GM23338 (cell line): ENCODE measurements at regions not wholly inside any gene's neighbourhood (a gene's known extent, or its start where the extent isn't known, plus 50 kb on each side); places are given as distances from the start of the nearest gene placed in this dataset.

Source experiments
- ATAC-seq: fragments of 200-7000 bp; cut with Tn5 transposase; 3 replicates; pipeline ENCODE4 v1.9.1; 2020
- DNase-seq: peaks from one replicate; pipeline ENCODE4 v3.0.0-alpha.2; 2015; ENCODE audit warnings: low spot score
- H2AFZ ChIP-seq: fragments of 200-600 bp; sonication (generic); 2 replicates; pipeline ENCODE4 v1.8.0; 2016; ENCODE audit warnings: antibody characterized with exemption, mild to moderate bottlenecking, moderate library complexity
- H3F3A ChIP-seq: fragments of 200-600 bp; sonication (generic); replicated peaks from 2 replicates; pipeline ENCODE4 v1.8.0; 2017; ENCODE audit warnings: antibody characterized with exemption, mixed run types, low read depth
- H3K27ac ChIP-seq: fragments of 200-600 bp; sonication (generic); 2 replicates; pipeline ENCODE4 v1.6.1; 2016; ENCODE audit warnings: low read depth
- H3K27me3 ChIP-seq: fragments of 200-600 bp; sonication (generic); 2 replicates; pipeline ENCODE4 v1.8.0; 2016; ENCODE audit warnings: mild to moderate bottlenecking, mixed run types, moderate library complexity; ENCODE audit not compliant: insufficient read depth
- H3K36me3 ChIP-seq: fragments of 200-600 bp; sonication (generic); 2 replicates; pipeline ENCODE4 v1.8.0; 2016; ENCODE audit warnings: mild to moderate bottlenecking; ENCODE audit not compliant: insufficient read depth
- H3K4me1 ChIP-seq: fragments of 200-600 bp; sonication (generic); 2 replicates; pipeline ENCODE4 v1.8.0; 2016; ENCODE audit warnings: mild to moderate bottlenecking, moderate library complexity; ENCODE audit not compliant: insufficient read depth
- H3K4me2 ChIP-seq: fragments of 200-600 bp; sonication (generic); 2 replicates; pipeline ENCODE4 v1.7.1; 2017; ENCODE audit warnings: mixed run types
- H3K4me3 ChIP-seq: fragments of 200-600 bp; sonication (generic); 2 replicates; pipeline ENCODE4 v1.6.1; 2016; ENCODE audit warnings: mixed run types
- H3K79me2 ChIP-seq: fragments of 200-600 bp; sonication (generic); replicated peaks from 2 replicates; pipeline ENCODE4 v1.8.0; 2017; ENCODE audit warnings: mild to moderate bottlenecking; ENCODE audit not compliant: insufficient read depth
- H3K9me2 ChIP-seq: fragments of 200-600 bp; sonication (generic); 2 replicates; pipeline ENCODE4 v1.8.0; 2017; ENCODE audit not compliant: insufficient read depth
- H4K20me1 ChIP-seq: fragments of 200-600 bp; sonication (generic); replicated peaks from 2 replicates; pipeline ENCODE4 v1.8.0; 2017; ENCODE audit warnings: mild to moderate bottlenecking; ENCODE audit not compliant: insufficient read depth
- H3K27ac Mint-ChIP-seq: 2 replicates; pipeline ENCODE4 v1.8.0; 2020; ENCODE audit warnings: inconsistent platforms, mild to moderate bottlenecking, moderate library complexity, mixed read lengths
- H3K27me3 Mint-ChIP-seq: 3 replicates; pipeline ENCODE4 v1.8.0; 2022; ENCODE audit warnings: low read depth, mild to moderate bottlenecking, moderate library complexity, mixed read lengths, inconsistent platforms; ENCODE audit not compliant: insufficient read depth, poor library complexity
- H3K36me3 Mint-ChIP-seq: 3 replicates; pipeline ENCODE4 v1.8.0; 2021; ENCODE audit warnings: low read depth, mild to moderate bottlenecking, inconsistent platforms, moderate library complexity, mixed read lengths
- H3K4me1 Mint-ChIP-seq: 3 replicates; pipeline ENCODE4 v1.8.0; 2020; ENCODE audit warnings: mild to moderate bottlenecking, inconsistent platforms, mixed read lengths
- H3K4me3 Mint-ChIP-seq: 3 replicates; pipeline ENCODE4 v1.8.0; 2021; ENCODE audit warnings: moderate library complexity, mild to moderate bottlenecking, inconsistent platforms, mixed read lengths
- H3K9me3 Mint-ChIP-seq: 3 replicates; pipeline ENCODE4 v1.8.0; 2020; ENCODE audit warnings: moderate library complexity, mild to moderate bottlenecking, inconsistent platforms, mixed read lengths
- CREB1 ChIP-seq: fragments of 250-450 bp; sonication (Bioruptor Pico); IDR thresholded peaks from 2 replicates; pipeline ENCODE4 v1.5.0; 2020; ENCODE audit warnings: low read depth, mild to moderate bottlenecking, moderate library complexity
- CTCF ChIP-seq, 2 experiments: fragments of 200-600 bp in 1 of 2; sonication (generic) in 1 of 2; conservative IDR thresholded peaks; 2 replicates each; pipeline versions ENCODE4 v1.5.1 to v1.6.1; 2016 to 2017; ENCODE audit warnings: antibody characterized with exemption in 2 of 2, low read depth in 2 of 2, mild to moderate bottlenecking in 2 of 2, moderate library complexity in 1 of 2
- EZH2 ChIP-seq: fragments of 200-600 bp; sonication (generic); IDR thresholded peaks from one replicate; pipeline ENCODE4 v1.8.0; 2017; ENCODE audit warnings: antibody characterized with exemption, mild to moderate bottlenecking, low read depth; ENCODE audit not compliant: unreplicated experiment
- EZH2phosphoT487 ChIP-seq: fragments of 200-600 bp; sonication (generic); IDR thresholded peaks from one replicate; pipeline ENCODE4 v1.8.1; 2018; ENCODE audit warnings: antibody characterized with exemption; ENCODE audit not compliant: unreplicated experiment
- JUNB ChIP-seq: IDR thresholded peaks from one replicate; pipeline ENCODE4 v1.6.1; 2016; ENCODE audit warnings: antibody characterized with exemption; ENCODE audit not compliant: unreplicated experiment
- NANOG ChIP-seq: IDR thresholded peaks from 2 replicates; pipeline ENCODE4 v1.6.1; 2016; ENCODE audit warnings: antibody characterized with exemption, borderline replicate concordance
- REST ChIP-seq: IDR thresholded peaks from one replicate; pipeline ENCODE4 v1.6.1; 2018; ENCODE audit warnings: antibody characterized with exemption; ENCODE audit not compliant: unreplicated experiment
- ZNF114 ChIP-seq: fragments of 250-450 bp; sonication (Bioruptor Pico); IDR thresholded peaks from 2 replicates; pipeline ENCODE4 v1.5.0; 2020; ENCODE audit warnings: mild to moderate bottlenecking, moderate library complexity
- ZNF331 ChIP-seq: fragments of 250-450 bp; sonication (Bioruptor Pico); IDR thresholded peaks from 2 replicates; pipeline ENCODE4 v1.5.0; 2020; ENCODE audit warnings: low read depth, mild to moderate bottlenecking, moderate library complexity
- TF ChIP-seq, protein P1 (sequence below): fragments of 250-450 bp; sonication (Bioruptor Pico); IDR thresholded peaks from 2 replicates; pipeline ENCODE4 v1.5.0; 2020; ENCODE audit warnings: mild to moderate bottlenecking, moderate library complexity

DNA sequence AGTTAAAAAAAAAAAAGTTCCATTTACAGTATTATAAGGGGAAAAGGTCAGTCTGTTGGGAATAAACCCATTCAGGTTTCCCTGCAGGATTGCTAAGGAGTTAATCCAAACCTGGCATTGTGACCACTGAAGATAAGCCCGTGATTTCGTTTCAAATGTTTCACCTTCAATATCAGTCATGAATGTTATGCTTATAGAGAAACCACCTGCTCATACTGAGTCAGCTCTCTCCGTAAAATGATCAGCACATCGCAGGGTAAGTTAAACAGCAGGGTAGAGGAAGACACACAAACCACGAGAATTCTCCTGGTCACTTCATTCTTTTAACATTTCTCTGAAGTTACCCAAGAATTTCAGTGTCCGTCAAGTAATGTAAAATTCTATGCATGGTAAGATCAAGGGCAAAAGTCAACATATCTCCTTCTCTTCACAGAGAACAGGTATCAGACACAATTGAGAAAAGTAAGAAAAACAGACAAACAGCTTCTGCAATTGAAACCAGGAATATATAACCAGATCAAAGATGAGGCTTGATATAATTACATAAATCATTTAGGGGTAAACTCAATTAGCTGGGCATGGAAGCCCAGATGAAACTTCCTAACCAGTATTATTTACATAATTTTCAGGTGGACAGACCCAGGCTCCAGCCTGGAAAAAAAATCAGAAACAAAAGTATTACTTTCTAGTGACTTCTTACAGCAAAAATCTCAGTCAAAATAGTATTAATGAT, 67.6 kb upstream of the ARHGEF3 start:
- no peaks in the 10 kb centered on the region for H3F3A ChIP-seq
- no peak overlapping the region for H2AFZ ChIP-seq
- H3K4me2 ChIP-seq: no peak overlapping the region
- Mint-ChIP-seq H3K9me3 (no peaks in the 10 kb centered on the region), H3K36me3 (no peaks in the 10 kb centered on the region), H3K4me1 (no peaks in the 10 kb centered on the region; the same call in 2 of the 3 replicates), H3K27me3 (no peaks in the 10 kb centered on the region), H3K27ac (no peak overlapping the region), H3K4me3 (no peak overlapping the region)
- no peak overlapping the region for H3K27ac ChIP-seq
- ATAC-seq (no peak), DNase-seq (no peak)
- H4K20me1 ChIP-seq: no peaks in the 10 kb centered on the region; the same call in 1 of the 2 replicates
- H3K79me2 ChIP-seq: no peaks in the 10 kb centered on the region
- TF ChIP-seq EZH2phosphoT487 (no peak), REST (no peak), NANOG (no peak), ZNF114 (CRISPR knock-in tag) (no peak), EZH2 (no peak), CTCF (conservative IDR thresholded peaks at IDR 0.05; ENCODE audit: low read depth in 2 of 2) (no peak), CREB1 (no peak), ZNF331 (no peak), JUNB (no peak)
- TF ChIP-seq, protein P1, sequence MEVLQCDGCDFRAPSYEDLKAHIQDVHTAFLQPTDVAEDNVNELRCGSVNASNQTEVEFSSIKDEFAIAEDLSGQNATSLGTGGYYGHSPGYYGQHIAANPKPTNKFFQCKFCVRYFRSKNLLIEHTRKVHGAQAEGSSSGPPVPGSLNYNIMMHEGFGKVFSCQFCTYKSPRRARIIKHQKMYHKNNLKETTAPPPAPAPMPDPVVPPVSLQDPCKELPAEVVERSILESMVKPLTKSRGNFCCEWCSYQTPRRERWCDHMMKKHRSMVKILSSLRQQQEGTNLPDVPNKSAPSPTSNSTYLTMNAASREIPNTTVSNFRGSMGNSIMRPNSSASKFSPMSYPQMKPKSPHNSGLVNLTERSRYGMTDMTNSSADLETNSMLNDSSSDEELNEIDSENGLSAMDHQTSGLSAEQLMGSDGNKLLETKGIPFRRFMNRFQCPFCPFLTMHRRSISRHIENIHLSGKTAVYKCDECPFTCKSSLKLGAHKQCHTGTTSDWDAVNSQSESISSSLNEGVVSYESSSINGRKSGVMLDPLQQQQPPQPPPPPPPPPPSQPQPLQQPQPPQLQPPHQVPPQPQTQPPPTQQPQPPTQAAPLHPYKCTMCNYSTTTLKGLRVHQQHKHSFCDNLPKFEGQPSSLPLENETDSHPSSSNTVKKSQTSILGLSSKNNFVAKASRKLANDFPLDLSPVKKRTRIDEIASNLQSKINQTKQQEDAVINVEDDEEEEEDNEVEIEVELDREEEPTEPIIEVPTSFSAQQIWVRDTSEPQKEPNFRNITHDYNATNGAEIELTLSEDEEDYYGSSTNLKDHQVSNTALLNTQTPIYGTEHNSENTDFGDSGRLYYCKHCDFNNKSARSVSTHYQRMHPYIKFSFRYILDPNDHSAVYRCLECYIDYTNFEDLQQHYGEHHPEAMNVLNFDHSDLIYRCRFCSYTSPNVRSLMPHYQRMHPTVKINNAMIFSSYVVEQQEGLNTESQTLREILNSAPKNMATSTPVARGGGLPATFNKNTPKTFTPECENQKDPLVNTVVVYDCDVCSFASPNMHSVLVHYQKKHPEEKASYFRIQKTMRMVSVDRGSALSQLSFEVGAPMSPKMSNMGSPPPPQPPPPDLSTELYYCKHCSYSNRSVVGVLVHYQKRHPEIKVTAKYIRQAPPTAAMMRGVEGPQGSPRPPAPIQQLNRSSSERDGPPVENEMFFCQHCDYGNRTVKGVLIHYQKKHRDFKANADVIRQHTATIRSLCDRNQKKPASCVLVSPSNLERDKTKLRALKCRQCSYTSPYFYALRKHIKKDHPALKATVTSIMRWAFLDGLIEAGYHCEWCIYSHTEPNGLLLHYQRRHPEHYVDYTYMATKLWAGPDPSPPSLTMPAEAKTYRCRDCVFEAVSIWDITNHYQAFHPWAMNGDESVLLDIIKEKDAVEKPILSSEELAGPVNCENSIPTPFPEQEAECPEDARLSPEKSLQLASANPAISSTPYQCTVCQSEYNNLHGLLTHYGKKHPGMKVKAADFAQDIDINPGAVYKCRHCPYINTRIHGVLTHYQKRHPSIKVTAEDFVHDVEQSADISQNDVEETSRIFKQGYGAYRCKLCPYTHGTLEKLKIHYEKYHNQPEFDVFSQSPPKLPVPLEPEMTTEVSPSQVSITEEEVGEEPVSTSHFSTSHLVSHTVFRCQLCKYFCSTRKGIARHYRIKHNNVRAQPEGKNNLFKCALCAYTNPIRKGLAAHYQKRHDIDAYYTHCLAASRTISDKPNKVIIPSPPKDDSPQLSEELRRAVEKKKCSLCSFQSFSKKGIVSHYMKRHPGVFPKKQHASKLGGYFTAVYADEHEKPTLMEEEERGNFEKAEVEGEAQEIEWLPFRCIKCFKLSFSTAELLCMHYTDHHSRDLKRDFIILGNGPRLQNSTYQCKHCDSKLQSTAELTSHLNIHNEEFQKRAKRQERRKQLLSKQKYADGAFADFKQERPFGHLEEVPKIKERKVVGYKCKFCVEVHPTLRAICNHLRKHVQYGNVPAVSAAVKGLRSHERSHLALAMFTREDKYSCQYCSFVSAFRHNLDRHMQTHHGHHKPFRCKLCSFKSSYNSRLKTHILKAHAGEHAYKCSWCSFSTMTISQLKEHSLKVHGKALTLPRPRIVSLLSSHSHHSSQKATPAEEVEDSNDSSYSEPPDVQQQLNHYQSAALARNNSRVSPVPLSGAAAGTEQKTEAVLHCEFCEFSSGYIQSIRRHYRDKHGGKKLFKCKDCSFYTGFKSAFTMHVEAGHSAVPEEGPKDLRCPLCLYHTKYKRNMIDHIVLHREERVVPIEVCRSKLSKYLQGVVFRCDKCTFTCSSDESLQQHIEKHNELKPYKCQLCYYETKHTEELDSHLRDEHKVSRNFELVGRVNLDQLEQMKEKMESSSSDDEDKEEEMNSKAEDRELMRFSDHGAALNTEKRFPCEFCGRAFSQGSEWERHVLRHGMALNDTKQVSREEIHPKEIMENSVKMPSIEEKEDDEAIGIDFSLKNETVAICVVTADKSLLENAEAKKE (CRISPR knock-in tag): no peak
- H3K4me1 ChIP-seq: no peaks in the 10 kb centered on the region; the same call in 1 of the 2 replicates
- no peaks in the 10 kb centered on the region for H3K9me2 ChIP-seq
- no peak overlapping the region for H3K4me3 ChIP-seq
- H3K36me3 ChIP-seq: no peaks in the 10 kb centered on the region
- H3K27me3 ChIP-seq: no peaks in the 10 kb centered on the region
